ENCODE measurements at regions not wholly inside any gene's neighbourhood (a gene's known extent, or its start where the extent isn't known, plus 50 kb on each side); places are given as distances from the start of the nearest gene placed in this dataset.
"Not testable (repeated sequence)": the region's sequence is repeated elsewhere in the genome, so short reads cannot be mapped to it uniquely, and the experiment has no call there.

DNA sequence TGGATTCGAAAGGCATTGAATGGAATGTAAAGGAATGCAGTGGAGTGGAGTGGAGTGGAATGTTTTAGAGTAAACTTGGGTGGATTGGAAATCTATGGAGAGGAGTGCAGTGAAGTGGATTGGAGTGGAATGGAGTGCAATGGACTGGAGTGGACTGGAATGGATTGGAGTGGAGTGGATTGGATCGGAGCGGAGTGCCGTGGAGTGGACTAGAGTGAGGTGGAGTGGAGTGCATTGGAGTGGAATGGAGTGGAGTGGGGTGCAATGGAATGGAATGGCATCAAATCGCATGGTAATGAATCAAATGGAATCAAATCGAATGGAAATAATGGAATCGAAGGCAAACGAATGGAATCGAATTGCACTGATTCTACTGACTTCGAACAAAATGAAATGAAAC lies 1023.9 kb downstream of the CDY1 start:
- TF ChIP-seq, protein P1, sequence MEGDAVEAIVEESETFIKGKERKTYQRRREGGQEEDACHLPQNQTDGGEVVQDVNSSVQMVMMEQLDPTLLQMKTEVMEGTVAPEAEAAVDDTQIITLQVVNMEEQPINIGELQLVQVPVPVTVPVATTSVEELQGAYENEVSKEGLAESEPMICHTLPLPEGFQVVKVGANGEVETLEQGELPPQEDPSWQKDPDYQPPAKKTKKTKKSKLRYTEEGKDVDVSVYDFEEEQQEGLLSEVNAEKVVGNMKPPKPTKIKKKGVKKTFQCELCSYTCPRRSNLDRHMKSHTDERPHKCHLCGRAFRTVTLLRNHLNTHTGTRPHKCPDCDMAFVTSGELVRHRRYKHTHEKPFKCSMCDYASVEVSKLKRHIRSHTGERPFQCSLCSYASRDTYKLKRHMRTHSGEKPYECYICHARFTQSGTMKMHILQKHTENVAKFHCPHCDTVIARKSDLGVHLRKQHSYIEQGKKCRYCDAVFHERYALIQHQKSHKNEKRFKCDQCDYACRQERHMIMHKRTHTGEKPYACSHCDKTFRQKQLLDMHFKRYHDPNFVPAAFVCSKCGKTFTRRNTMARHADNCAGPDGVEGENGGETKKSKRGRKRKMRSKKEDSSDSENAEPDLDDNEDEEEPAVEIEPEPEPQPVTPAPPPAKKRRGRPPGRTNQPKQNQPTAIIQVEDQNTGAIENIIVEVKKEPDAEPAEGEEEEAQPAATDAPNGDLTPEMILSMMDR (conservative IDR thresholded peaks at IDR 0.05 in 1 of 2, IDR thresholded peaks at IDR 0.05 in 1 of 2; ENCODE audit: low read depth in 1 of 2, low read length in 2 of 2): not testable (repeated sequence)
- not testable (repeated sequence) for TF ChIP-seq EZH2 (IDR thresholded peaks at IDR 0.05; ENCODE audit: low read length, missing control alignments)
